Smooth muscle cell of the brain vasculature (primary cell): ENCODE measurements at regions not wholly inside any gene's neighbourhood (a gene's known extent, or its start where the extent isn't known, plus 50 kb on each side); places are given as distances from the start of the nearest gene placed in this dataset.
"Not testable (repeated sequence)": the region's sequence is repeated elsewhere in the genome, so short reads cannot be mapped to it uniquely, and the experiment has no call there.

Experiments used
- DNase-seq: peaks from one replicate; pipeline ENCODE4 v3.0.0-alpha.2; 2012; ENCODE audit warnings: low read depth, low spot score

DNA sequence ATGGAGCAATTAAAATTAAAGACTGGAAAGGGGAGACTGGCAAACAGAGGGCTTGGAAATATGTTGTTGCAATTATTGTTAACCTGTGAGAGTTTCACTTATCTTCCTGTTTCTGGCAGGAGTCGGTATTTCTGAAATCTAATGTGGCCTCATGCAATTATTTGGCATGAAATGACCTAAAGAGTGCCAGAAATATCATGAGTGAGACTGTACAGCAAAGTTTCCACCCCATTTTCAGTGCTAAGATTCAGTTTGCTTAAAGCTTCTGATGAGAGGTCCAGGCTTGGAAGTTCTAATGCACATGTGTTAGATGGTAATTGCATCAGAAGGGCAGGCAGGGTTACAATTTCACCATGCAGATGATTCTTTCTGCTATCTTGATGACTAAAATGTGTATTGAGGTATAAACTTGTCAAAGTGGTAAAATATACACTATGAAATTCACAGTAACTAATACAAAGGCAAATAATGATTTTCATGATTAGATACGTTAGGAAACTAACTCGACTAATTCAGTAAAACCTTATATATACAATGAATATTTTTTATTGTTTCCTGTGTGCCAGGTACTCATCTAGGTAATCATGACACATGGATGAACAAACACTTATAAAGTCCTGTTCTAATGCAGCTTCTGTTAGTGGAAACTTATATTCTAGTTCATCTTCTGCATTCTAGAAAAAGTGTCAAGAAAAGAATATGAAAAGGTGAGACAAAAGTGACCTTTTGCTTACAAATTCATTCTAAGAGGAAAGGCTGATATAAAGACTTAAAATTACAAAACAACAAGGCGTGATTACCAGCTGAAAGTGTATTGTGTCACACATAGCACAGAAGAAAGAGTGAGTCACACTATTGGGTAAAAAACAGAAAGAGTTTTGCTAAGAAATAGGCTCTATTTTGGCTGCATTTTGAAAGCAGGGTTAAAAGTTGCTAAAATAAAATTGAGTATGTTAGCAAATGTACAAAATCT, 533.4 kb upstream of the SEMA3D start:
- DNase-seq: no peak

DNA sequence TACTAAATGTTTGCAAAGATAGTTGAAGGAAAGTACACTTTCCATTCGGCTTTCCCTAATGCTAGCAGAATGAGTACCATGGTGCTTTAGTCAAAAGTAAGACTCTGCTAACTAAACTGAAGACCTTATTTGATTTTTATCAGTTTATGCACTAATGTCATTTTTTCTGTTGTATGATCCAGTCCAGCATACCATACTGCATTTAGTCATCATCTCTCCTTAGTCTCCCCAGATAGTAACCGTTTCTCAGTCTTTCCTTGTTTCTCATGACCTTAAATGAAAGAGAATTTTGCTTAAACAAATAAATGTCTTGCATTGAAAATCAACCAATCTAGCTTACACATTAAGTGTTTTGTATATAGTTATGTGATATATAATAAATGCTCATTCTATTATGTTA, 529.5 kb upstream of the SEMA3D start:
- no peak for DNase-seq

DNA sequence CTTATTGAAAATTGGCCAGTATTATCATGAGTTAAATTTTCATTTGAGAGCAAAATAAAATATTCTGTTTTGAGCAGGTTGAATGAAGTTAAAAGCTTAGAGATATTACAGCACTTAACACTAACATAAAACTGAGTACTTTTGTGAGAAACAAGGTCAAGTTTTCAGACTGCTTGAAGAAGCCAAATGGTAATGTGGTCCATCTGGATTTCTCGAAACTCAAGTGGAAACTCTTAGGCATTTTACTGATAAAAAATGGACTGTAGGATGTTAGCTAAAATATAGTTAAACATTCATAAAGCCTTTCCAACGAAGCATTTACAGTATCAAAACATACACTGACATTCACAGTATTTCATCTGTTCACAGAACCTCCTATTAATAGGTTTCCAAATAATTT, 528.1 kb upstream of the SEMA3D start:
- DNase-seq: no peak

DNA sequence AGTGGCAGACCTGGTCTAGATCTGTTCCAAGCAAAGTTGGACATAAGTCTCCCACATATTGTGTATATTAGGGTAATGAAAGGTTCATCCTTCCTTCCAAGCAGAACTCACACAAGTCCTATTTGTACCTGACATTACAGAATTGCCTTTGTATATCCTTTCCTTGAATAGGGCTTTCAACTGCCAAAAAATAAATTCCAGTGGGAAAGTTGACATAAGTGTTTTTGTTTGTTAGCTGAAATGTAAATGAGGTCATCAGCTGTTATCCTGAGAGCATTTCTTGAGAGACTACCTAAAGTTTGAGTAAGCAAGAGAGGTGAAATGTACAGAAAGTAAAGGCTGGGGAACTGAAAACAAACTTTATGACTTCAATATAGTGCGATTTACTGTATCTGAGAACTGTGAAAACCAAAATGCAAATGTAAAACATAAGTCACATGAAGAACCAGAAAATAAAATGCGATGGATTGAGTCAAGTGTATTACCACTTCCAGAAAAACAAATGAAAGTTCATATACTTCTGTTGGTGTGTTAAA, 527.3 kb upstream of the SEMA3D start:
- DNase-seq: no peak

DNA sequence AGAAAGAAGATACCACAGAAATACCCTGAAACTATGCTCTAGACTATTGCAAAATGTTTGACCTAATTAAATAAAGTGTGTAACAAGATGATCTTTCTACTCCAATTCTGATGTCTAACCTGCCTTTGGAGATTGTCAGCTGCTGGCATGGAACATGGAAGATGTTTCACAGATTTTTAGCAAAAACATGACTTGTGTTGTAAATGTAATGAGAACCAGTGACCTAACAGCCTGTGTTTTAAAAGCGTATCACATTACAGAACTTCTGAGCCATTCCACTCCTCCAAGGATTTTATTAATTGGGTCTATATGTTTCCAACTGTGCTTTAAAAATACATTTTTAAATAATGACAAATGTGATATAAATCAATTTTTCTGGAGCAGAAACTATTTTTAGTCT, 526.3 kb upstream of the SEMA3D start:
- DNase-seq: no peak

DNA sequence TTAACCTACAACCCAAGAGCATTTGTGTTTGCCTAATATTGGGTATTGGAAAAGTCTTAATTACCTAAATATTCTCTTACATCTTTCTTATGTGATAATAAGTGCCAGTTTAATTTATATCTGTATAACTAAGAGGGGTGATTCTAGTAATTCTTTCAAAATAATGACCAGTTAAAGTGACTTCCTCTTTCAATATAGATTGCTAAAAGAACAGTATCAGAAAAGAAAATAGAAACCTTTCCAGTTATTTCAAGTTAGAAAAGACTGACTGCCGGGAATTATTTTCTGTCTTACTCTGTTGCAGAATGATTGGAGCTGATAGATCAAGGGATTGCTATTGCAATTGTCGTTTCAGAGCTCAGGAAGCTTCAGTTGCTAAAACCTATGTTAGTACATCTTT, 525.0 kb upstream of the SEMA3D start:
- DNase-seq: no peak

DNA sequence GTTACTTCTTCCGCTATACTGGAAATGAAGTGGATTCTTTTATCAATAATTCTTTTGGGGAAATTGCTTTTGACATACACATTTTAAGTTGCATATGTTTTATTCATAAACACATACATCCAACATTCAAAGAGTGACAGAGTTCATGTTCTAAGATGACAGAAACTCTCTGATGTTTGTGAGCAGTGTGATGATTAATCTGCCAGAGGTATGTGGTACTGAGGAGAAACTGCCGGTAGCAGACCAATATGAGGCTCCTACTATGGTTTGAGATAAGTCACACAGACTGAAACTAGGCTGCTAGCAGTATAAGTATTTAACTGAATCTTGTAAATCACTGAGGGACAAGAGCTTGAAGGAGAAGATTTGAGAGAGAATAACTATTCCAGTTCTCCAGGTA, 524.1 kb upstream of the SEMA3D start:
- DNase-seq: no peak

DNA sequence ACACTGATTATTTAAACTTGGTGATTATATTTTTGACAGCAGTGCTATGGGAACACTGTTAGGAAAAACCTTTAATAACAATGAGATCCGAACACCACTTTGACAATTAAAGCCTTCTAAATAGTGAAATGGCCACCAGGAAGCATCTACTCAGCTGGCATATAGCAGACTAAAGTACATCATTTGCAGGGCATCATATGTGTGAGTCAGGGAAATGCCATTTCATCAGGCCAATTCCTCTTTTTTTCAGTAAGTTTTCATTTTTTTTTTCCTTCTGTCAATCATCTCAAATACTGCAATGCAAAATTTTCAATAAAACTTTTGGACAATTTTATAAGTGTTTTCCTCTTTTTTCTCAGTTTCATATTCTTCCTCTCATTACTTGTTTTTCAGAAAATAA, 521.4 kb upstream of the SEMA3D start:
- no peak for DNase-seq

DNA sequence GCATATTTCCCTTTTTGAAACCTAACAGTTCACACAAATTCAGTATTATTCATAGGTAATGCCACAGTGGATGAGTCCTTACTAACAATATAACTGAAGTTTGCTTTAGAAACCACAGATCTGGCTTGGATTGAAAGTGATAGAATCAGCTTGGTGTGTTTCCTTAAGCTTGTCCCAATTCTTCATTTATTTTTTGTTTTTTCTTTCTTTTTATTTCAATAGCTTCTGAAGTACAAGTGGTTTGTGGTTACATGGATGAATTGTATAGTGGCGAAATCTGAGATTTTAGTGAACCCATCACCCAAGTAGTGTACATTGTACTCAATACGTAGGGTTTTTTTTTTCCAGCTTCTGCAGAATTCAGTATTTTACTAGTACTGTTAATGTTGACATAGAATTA, 518.2 kb upstream of the SEMA3D start:
- DNase-seq: no peak

DNA sequence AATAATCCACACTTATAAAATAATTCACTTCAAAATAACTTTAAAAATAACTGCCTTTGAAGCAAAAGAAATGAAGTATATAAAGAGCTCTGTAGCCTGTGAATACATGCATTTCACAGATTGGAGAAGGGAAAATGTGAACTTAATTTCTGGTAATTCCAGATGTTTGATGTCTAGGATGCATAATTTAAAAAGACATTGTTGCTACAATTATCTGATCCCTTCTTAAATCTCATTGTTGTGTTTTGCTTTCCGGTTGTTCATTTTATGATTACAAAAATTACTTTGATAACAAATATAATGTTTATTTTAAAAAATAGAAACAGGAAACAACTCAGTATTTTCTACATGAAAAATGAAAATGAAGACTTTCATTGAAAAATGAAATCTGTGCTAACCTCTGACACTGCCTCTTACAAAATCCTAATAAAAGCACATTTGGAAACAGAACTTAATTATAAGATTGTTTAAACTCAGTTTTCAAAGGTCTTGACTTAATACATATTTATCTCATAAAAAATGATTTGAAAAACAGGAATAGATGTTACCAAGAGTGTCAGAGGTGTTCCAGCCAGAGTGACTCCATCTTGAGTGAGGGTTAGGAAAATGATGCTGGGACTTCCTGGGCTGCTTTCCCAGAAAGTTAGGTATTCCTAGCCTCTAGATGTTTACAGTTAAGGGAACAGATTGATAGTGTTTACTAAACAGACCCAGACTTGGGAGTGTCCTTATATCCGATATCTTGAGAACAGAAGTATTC, 516.6 kb upstream of the SEMA3D start:
- DNase-seq: no peak

DNA sequence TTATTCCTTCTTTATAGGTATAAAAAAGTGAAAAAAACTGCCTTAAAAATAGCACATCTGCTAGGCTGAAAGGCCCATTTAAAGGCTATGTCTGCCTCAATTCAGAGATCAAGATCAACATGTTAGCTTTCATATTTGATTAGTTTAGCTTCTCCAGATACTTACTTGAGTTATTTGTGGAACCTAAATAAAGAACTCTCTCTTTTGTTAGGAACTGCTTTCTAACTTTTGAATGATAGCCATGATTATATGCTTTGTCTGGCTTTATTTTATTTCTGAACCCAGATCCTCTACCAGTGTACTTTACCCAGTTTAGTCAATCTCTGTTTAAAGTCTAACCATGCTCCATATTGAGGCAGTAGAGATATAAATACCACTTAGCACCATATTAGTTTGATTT, 515.5 kb upstream of the SEMA3D start:
- DNase-seq: no peak

DNA sequence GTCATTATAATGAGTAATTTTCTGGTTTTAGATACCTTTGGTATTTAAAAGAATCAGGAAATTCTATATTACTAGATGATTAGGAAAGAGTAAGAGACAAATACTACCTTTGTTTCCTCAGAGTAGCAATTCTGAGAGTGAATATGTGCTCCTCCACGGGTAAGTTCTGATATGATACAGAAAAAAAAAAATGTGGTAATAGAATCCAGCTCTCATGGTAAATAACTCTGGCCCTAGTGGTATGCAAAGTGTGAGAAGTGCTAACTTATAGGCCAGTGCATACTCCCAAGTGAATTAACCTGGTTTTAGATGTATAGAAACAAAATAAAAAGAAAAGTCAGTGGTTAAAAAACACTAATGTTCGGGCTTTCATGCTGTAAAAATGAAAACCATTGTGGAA, 512.6 kb upstream of the SEMA3D start:
- DNase-seq: no peak

DNA sequence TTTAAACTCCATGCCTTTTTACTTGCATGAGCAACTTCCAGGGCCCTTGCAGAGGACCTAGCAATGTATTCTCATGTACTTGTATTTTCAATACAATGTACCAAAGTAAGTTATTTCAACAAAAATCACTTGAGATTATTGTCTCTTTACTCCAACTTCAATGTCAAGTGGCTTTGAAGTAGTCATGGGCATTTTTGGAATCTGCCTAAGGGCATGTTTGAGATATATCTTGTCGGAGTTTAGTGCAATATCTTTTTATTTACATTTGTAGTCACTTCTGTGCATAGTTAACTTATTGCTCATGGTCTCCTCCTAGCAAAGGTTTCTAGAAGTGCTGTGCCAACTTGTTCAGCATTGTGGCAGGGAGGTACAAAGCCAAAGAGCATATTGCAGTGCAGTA, 508.7 kb upstream of the SEMA3D start:
- no peak for DNase-seq

DNA sequence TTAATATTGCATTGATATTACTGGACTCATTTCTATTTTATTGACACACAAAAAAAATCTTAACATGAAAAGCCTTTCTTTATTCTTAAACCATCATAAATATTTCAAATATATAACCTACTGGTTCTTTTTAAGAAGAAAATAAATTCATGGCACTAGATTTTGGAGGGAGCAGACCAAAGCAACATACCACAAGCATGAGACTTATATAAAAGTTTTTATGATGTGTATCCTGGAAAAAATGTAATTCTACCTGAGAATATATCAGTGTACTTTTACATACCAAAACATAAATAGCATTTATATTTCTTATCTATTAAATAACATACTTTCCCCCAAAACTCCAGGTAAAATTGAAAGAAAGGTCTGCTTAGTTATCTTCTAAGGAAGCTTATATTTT, 508.2 kb upstream of the SEMA3D start:
- DNase-seq: no peak

DNA sequence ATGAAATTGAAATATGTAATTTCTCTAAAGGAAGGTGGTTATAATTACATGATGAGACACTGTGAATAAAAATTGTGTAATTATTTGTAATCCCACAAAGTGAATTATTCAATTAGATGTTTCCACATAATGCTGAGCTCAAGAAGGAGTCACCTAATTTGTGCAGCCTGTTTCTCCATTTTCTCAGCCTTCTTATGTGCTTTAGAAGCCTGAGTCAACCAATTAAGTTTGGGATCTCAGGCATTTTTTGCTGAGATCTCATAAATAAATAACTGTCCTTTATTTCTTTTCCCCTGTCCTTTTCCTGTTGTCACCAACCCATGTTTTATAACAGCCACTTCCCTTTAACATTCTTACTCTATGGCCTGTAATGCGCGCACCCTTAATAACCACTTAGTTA, 506.5 kb upstream of the SEMA3D start:
- DNase-seq: no peak

DNA sequence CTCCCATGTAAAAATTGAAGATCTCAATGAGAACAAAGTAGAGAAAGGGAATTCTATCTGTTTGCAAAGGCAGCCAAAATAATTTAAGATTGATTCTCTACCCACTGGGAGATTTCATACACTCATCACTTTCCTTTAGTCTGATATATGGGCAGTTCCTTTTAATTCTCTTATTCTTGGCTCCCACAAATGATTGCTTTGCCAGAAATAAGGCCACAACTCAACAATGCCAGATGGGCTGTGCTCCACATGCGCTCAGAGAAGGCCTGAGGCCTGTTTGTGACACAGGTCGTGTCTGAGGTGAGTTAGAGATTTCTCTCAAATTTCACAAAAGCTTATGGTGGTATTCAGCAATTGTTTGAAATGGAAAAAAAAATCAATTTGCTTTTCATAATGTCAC, 501.9 kb upstream of the SEMA3D start:
- no peak for DNase-seq

DNA sequence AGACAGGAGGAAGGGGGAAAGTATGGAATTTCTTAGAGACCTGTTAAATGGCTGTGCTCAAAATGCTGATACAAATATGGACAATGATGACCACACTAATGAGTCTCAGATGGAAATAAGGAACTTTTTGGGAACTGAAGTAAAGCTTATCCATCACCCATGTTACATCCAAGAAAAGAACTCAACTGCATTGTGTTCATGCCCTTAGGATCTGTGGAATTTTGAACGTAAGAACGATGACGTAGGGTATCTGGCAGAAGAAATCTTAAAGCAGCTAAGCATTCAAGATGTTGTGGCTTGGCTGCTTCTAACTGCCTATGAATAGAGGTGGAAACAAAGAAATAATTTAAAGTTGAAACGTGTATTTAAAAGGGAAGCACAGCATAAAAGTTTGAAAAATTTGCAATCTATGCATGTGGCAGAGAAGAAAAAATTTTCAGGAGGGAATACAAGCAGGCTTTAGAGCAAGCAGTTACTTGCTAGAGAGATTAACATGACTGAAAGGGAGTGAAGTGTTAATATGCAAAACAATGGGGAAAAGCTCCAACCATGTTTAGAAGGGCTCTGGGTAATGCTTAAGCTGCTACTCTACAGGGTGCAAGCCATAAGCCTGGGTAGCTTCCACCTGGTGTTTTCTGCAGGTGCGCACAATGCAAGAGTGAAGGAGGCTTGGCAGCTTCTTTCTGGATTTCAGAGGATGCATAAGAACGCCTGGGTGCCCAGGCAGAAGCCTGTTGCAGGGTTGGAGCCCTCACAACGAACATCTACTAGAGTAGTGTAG, 499.7 kb upstream of the SEMA3D start:
- DNase-seq: no peak

DNA sequence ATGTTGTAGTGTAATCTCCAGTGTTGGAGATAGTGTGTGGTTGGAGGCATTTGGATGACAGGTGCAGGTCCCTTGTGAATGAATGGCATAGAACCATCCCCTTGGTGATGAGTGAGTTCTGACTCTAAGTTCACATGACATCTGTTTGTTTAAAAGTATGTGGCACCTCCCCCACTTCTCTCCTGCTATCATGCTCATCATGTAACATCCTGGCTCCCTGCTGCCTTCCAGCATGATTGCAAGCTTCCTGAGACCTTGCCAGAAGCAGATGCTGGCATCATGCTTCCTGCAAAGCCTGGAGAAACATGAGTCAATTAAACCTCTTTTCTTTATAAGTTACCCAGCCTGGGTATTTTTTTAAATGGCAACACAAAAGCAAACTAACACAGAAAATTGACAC, 499.0 kb upstream of the SEMA3D start:
- no peak for DNase-seq

DNA sequence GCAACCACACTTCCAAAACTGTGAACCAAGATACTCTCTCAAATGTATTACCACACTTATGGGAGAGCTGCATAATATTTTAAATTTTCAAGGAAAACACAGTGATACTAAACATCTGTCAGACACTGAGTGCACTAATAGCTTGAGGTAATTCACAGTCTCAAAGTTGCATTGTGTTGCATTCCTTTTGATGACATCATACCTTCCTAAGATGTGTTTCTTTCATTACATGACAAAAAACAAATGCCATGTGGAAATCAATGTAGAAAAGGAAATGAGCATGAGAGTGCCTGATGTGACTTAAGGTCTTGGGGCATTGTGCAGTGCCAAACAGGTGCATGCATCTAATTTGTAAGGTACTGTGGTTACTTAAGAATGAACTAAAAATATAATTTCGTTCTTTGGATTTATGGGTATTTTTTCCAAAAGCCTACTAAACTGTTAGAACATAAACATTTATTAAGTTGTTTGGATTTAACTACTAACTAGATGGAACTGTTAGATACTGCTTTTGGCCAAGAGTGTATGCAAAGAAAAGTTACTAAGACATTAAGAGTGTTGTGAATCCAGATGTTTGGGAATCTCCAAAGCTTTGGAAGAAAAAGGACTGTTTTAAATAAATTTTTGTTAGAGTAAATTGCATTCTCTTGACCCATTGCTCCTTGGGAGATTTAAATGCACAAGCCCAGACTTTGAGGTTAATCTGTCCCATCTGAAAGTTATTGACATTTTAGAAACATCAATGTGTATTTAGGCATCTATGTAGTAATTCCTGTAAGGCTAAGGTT, 496.2 kb upstream of the SEMA3D start:
- DNase-seq: no peak

DNA sequence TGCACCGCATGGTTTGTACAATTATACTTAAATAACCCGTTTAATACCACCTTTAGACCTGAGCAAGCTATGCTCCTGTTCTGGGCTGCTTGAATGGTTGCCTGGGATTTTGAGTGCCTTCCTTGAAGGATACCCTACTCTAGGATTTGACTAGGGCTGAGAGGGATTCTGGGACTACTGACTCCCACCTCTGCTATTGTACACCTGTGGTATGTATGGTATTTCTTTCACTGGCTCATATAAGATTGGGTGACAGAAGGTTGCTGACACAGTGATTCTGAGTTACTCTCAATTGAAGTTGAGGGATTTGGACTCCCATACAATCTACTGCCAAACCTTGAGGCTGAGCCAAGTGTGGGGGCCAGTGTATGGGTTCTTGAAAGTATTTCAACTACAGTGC, 494.4 kb upstream of the SEMA3D start:
- no peak for DNase-seq

DNA sequence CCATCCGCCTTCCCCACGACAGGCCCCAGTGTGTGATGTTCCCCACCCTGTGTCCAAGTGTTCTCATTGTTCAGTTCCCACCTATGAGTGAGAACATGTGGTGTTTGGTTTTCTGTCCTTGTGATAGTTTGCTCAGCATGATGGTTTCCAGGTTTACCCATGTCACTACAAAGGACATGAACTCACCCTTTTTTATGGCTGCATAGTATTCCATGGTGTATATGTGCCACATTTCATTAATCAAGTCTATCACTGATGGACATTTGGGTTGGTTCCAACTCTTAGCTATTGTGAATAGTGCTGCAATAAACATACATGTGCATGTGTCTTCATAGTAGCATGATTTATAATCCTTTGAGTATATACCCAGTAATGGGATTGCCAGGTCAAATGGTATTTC, 488.2 kb upstream of the SEMA3D start:
- not testable (repeated sequence) for DNase-seq
